Esophagus muscularis mucosa (tissue), 4 donors: ENCODE measurements at regions not wholly inside any gene's neighbourhood (a gene's known extent, or its start where the extent isn't known, plus 50 kb on each side); places are given as distances from the start of the nearest gene placed in this dataset.

Source experiments
- EP300 ChIP-seq: sonication (generic); formaldehyde crosslinking; IDR thresholded peaks from one replicate; pipeline ENCODE4 v1.6.1; 2017; ENCODE audit warnings: antibody characterized with exemption
- POLR2A ChIP-seq: fragments of 450-650 bp; IDR thresholded peaks from one replicate; pipeline ENCODE4 v1.6.1; 2017; ENCODE audit warnings: antibody characterized with exemption, moderate library complexity, mild to moderate bottlenecking, low read depth
- POLR2AphosphoS5 ChIP-seq, 2 donors: sonication (generic); formaldehyde crosslinking; IDR thresholded peaks; one replicate each; pipeline ENCODE4 v1.6.1; 2017; ENCODE audit warnings: antibody characterized with exemption in 2 of 2
- TF ChIP-seq, protein P1 (sequence below), 3 experiments: fragments of 200-600 bp in 2 of 3; fragments of 450-650 bp in 1 of 3; sonication (generic) in 2 of 3; IDR thresholded peaks; one replicate each; pipeline ENCODE4 v1.5.1; 2017 to 2019; ENCODE audit warnings: antibody characterized with exemption in 3 of 3, mild to moderate bottlenecking in 2 of 3, moderate library complexity in 1 of 3

DNA sequence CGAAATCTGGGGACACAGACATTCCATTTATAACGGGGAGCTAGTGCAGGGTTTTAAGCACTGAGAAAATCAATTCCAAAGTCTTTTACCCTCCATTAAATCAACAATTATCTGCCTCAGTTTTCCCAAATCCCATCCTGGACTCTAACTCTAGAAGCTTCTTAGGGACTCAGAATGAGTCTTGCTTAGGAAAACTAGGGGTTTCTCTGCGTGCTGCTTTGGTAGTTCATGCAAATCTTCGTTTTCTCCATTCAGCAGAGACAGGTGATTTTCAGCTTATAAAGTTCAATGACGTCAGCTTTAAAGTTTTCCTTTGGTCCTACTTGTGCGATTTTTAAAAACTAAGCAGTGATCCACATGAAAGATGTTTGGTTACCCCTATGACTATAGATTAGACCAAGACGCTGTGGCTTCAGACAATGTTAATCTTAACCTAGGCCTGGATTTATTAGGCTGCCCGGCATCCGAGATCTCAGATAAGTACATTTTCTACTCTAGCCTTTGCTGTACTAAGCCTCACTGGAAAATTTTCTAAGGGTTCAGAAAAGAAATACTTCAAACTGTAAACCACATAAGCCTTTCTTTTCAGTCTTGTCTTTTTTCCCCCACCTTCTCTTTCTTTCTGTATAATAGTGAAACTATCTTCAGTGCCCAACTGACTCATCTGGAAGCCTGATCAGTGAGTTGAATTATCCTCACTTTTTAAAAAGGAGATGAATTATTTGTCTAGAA, 121.4 kb upstream of the GATB start:
- TF ChIP-seq, protein P1, sequence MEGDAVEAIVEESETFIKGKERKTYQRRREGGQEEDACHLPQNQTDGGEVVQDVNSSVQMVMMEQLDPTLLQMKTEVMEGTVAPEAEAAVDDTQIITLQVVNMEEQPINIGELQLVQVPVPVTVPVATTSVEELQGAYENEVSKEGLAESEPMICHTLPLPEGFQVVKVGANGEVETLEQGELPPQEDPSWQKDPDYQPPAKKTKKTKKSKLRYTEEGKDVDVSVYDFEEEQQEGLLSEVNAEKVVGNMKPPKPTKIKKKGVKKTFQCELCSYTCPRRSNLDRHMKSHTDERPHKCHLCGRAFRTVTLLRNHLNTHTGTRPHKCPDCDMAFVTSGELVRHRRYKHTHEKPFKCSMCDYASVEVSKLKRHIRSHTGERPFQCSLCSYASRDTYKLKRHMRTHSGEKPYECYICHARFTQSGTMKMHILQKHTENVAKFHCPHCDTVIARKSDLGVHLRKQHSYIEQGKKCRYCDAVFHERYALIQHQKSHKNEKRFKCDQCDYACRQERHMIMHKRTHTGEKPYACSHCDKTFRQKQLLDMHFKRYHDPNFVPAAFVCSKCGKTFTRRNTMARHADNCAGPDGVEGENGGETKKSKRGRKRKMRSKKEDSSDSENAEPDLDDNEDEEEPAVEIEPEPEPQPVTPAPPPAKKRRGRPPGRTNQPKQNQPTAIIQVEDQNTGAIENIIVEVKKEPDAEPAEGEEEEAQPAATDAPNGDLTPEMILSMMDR (IDR thresholded peaks at IDR 0.05): no peak
- TF ChIP-seq POLR2A (no peak), EP300 (no peak), POLR2AphosphoS5 (IDR thresholded peaks at IDR 0.05) (no peak)
